HEK293 (cell line): ENCODE measurements at regions not wholly inside any gene's neighbourhood (a gene's known extent, or its start where the extent isn't known, plus 50 kb on each side); places are given as distances from the start of the nearest gene placed in this dataset.

ENCODE experiments used
- CTCF ChIP-seq: fragments of 450-650 bp; formaldehyde crosslinking; IDR thresholded peaks from 2 replicates; pipeline ENCODE4 v1.5.1; 2016; ENCODE audit warnings: missing biosample characterization, missing genetic modification characterization
- PRDM10 ChIP-seq: fragments of 450-650 bp; formaldehyde crosslinking; IDR thresholded peaks from 2 replicates; pipeline ENCODE4 v1.5.1; 2016; ENCODE audit warnings: missing biosample characterization, missing genetic modification characterization

DNA sequence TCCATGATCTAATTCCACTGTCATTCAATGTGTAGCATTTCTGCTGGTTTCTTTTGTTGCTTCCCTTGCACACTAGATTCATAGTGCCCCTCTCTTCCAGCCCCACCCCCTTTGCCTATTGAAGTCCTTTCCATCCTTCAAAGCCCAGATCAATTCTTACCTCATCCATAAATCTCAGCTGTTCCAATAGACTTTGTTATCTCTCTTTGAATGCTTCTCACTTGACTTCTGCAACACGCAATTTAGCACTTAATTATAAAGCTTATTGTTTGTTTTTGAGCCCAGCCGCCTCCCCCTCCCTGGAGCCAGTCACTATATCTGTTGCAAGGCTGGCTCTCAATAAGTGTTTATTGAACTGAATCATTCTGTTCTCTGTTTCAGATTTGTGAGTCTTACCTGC is 174.6 kb upstream of the TBL1XR1 start:
- TF ChIP-seq CTCF (tag by site-specific recombination): no peak
- no peak for TF ChIP-seq PRDM10
